ENCODE measurements at regions not wholly inside any gene's neighbourhood (a gene's known extent, or its start where the extent isn't known, plus 50 kb on each side); places are given as distances from the start of the nearest gene placed in this dataset.

- DNase-seq, result no peak
- no peak overlapping the region for H3K4me3 Mint-ChIP-seq
- H3K4me1 Mint-ChIP-seq (ENCODE audit: low read depth), result no peaks in the 10 kb centered on the region
- CTCF ChIA-PET, result no interaction called here
- no peak for ATAC-seq
- H3K9me3 Mint-ChIP-seq, result no peaks in the 10 kb centered on the region
- H3K36me3 Mint-ChIP-seq (ENCODE audit: low read depth), result no peaks in the 10 kb centered on the region
- no peak overlapping the region for H3K27ac Mint-ChIP-seq
- TF ChIP-seq CTCF (IDR thresholded peaks at IDR 0.05), result no peak
- intact Hi-C loops (cut with micrococcal nuclease), result no loop called here
- H3K27me3 Mint-ChIP-seq, result no peaks in the 10 kb centered on the region
- POLR2A ChIA-PET, result no interaction called here
Observed at GRCh38 chr5:136613230-136613629, 247.9 kb upstream of the TRPC7 start.

DNA sequence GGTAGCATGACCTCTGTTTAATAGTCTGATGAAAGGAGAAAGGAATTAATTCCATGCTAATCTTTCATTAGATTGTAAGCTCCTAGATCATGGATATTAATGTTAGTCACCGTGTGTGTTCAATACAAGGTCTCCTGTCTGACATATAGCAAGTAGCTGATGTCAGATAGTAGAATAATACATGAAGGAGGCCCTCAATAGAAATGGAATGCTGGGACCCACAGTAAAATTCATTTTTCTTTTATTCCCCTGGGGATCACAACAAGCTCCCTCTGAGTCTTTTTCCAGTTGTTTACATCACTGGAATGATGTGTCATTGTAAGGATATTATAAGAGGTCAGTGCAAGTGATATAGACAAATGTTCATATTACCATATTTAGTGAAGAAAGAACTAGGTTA, 240.3 kb upstream of the TRPC7 start:
- no peaks in the 10 kb centered on the region for H3K4me1 Mint-ChIP-seq (ENCODE audit: low read depth)
- TF ChIP-seq CTCF (IDR thresholded peaks at IDR 0.05), result no peak
- no peak overlapping the region for H3K4me3 Mint-ChIP-seq
- H3K36me3 Mint-ChIP-seq (ENCODE audit: low read depth), result peaks cover 2% of the 10 kb centered on the region
- no peak overlapping the region for H3K27ac Mint-ChIP-seq
- DNase-seq (no peak), ATAC-seq (no peak)
- H3K27me3 Mint-ChIP-seq, result no peaks in the 10 kb centered on the region
- ChIA-PET POLR2A (no interaction called here), CTCF (no interaction called here)
- H3K9me3 Mint-ChIP-seq, result peaks cover 12% of the 10 kb centered on the region
- intact Hi-C loops (cut with micrococcal nuclease), result no loop called here

DNA sequence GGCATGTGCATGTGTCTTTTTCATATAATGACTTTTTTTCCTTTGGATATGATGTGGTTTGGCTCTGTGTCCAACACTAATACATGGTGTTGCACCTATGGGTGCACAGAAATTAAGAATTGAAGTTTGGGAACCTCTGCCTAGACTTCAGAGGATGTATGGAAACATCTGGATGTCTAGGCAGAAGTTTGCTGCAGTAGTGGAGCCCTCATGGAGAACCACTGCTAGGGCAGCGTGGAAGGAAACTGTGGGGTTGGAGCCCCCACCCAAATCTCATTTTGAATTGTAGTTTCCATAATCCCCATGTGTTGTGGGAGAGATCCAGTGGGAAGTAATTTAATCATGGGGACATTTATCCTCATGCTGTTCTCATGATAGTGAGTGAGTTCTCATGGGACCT, 235.0 kb upstream of the TRPC7 start:
- ATAC-seq (no peak), DNase-seq (no peak)
- H3K4me3 Mint-ChIP-seq, result no peak overlapping the region
- ChIA-PET CTCF (no interaction called here), POLR2A (no interaction called here)
- H3K4me1 Mint-ChIP-seq (ENCODE audit: low read depth), result no peaks in the 10 kb centered on the region
- H3K36me3 Mint-ChIP-seq (ENCODE audit: low read depth), result peaks cover 2% of the 10 kb centered on the region
- no peak for TF ChIP-seq CTCF (IDR thresholded peaks at IDR 0.05)
- no peak overlapping the region for H3K27ac Mint-ChIP-seq
- intact Hi-C loops (cut with micrococcal nuclease), result no loop called here
- no peaks in the 10 kb centered on the region for H3K27me3 Mint-ChIP-seq
- peaks cover 18% of the 10 kb centered on the region for H3K9me3 Mint-ChIP-seq

DNA sequence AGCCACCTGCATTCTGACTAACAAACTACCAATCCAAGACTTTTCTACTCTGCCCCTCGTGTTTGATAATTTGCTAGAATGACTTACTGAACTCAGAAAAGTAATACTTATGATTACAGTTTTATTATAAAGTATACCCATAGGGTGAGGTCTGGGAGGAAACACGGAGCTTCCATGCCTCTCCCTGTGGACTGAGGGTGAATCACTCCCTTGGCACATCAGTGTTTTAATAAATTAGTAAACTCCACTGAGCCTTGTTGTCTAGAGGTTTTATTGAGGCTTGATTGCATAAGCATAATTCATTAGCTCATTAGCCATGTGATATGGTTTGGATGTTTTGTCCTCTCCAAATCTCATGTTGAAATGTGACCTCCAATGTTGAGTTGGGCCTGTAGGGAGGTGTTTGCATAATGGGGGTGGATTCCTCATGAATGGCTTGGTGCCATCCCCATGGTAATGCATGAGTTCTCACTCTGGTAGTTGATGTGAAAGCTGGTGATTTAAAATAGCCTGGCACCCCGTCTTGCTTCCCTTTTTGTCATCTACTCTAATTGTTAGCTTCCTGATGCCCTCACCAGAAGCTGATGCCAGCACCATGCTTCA, 233.6 kb upstream of the TRPC7 start:
- H3K4me3 Mint-ChIP-seq, result no peak overlapping the region
- H3K27ac Mint-ChIP-seq, result no peak overlapping the region
- H3K27me3 Mint-ChIP-seq, result no peaks in the 10 kb centered on the region
- intact Hi-C loops (cut with micrococcal nuclease), result no loop called here
- ChIA-PET CTCF (no interaction called here), POLR2A (no interaction called here)
- DNase-seq (no peak), ATAC-seq (no peak)
- no peaks in the 10 kb centered on the region for H3K4me1 Mint-ChIP-seq (ENCODE audit: low read depth)
- H3K9me3 Mint-ChIP-seq, result peaks cover 18% of the 10 kb centered on the region
- peaks cover 2% of the 10 kb centered on the region for H3K36me3 Mint-ChIP-seq (ENCODE audit: low read depth)
- no peak for TF ChIP-seq CTCF (IDR thresholded peaks at IDR 0.05)

- Mint-ChIP-seq H3K4me1 (ENCODE audit: low read depth) (no peaks in the 10 kb centered on the region), H3K27me3 (no peaks in the 10 kb centered on the region), H3K9me3 (peaks cover 8% of the 10 kb centered on the region), H3K27ac (no peak overlapping the region), H3K4me3 (no peak overlapping the region), H3K36me3 (ENCODE audit: low read depth) (no peaks in the 10 kb centered on the region)
- DNase-seq (no peak), ATAC-seq (no peak)
- ChIA-PET CTCF (no interaction called here), POLR2A (no interaction called here)
- intact Hi-C loops (cut with micrococcal nuclease), result no loop called here
- TF ChIP-seq CTCF (IDR thresholded peaks at IDR 0.05), result no peak
Observed at GRCh38 chr5:136594416-136594815, 229.1 kb upstream of the TRPC7 start.
